H9 (cell line): ENCODE measurements at regions not wholly inside any gene's neighbourhood (a gene's known extent, or its start where the extent isn't known, plus 50 kb on each side); places are given as distances from the start of the nearest gene placed in this dataset.

Experiments
- DNase-seq: peaks from one replicate; pipeline ENCODE4 v3.0.0-alpha.2; 2017
- H2AFZ ChIP-seq: one replicate; pipeline ENCODE4 v1.6.1; 2013; ENCODE audit warnings: mild to moderate bottlenecking, low read length, control low read depth, moderate library complexity
- H2AK5ac ChIP-seq: 2 replicates; pipeline ENCODE4 v1.6.1; 2013; ENCODE audit warnings: low read length, control low read depth, mixed read lengths; ENCODE audit not compliant: insufficient read length
- H2BK120ac ChIP-seq: one replicate; pipeline ENCODE4 v1.6.1; 2013; ENCODE audit warnings: low read depth, mild to moderate bottlenecking, low read length, control low read depth, inconsistent platforms; ENCODE audit not compliant: poor library complexity, severe bottlenecking
- H2BK12ac ChIP-seq: 2 replicates; pipeline ENCODE4 v1.6.1; 2013; ENCODE audit warnings: low read length, control low read depth, mixed read lengths, low read depth; ENCODE audit not compliant: insufficient read length
- H2BK15ac ChIP-seq: 2 replicates; pipeline ENCODE4 v1.6.1; 2013; ENCODE audit warnings: low read depth, low read length, control low read depth
- H2BK20ac ChIP-seq: one replicate; pipeline ENCODE4 v1.6.1; 2013; ENCODE audit warnings: low read depth, mild to moderate bottlenecking, low read length, control low read depth, inconsistent platforms; ENCODE audit not compliant: poor library complexity, severe bottlenecking
- H2BK5ac ChIP-seq: 2 replicates; pipeline ENCODE4 v1.6.1; 2013; ENCODE audit warnings: low read length, control low read depth, mixed read lengths; ENCODE audit not compliant: insufficient read length
- H3K14ac ChIP-seq: 2 replicates; pipeline ENCODE4 v1.6.1; 2013; ENCODE audit warnings: low read length, control low read depth; ENCODE audit not compliant: insufficient read depth
- H3K18ac ChIP-seq: 2 replicates; pipeline ENCODE4 v1.6.1; 2013; ENCODE audit warnings: low read depth, mild to moderate bottlenecking, mixed read lengths, low read length, control low read depth; ENCODE audit not compliant: insufficient read length
- H3K23ac ChIP-seq: 2 replicates; pipeline ENCODE4 v1.6.1; 2013; ENCODE audit warnings: low read length, control low read depth, mixed read lengths, low read depth; ENCODE audit not compliant: insufficient read length
- H3K23me2 ChIP-seq: 2 replicates; pipeline ENCODE4 v1.6.1; 2013; ENCODE audit warnings: low read depth, mild to moderate bottlenecking, mixed read lengths, low read length, control low read depth; ENCODE audit not compliant: insufficient read length, poor library complexity, severe bottlenecking
- H3K27ac ChIP-seq: 2 replicates; pipeline ENCODE4 v1.5.1; 2013; ENCODE audit warnings: low read length, control low read depth, mixed read lengths, low read depth; ENCODE audit not compliant: insufficient read length
- H3K27me3 ChIP-seq: 2 replicates; pipeline ENCODE4 v1.6.1; 2013; ENCODE audit warnings: low read length, control low read depth, inconsistent platforms; ENCODE audit not compliant: insufficient read depth
- H3K4ac ChIP-seq: 2 replicates; pipeline ENCODE4 v1.6.1; 2013; ENCODE audit warnings: low read depth, mild to moderate bottlenecking, control low read depth, inconsistent platforms, low read length, moderate library complexity
- H3K4me1 ChIP-seq: 2 replicates; pipeline ENCODE4 v1.6.1; 2013; ENCODE audit warnings: low read length, control low read depth, inconsistent platforms; ENCODE audit not compliant: insufficient read depth
- H3K4me2 ChIP-seq: 2 replicates; pipeline ENCODE4 v1.6.1; 2013; ENCODE audit warnings: low read length, control low read depth, mixed read lengths; ENCODE audit not compliant: insufficient read length, insufficient read depth
- H3K56ac ChIP-seq: 2 replicates; pipeline ENCODE4 v1.6.1; 2013; ENCODE audit warnings: low read depth, mild to moderate bottlenecking, mixed read lengths, low read length, control low read depth; ENCODE audit not compliant: insufficient read length
- H3K79me1 ChIP-seq: 2 replicates; pipeline ENCODE4 v1.6.1; 2013; ENCODE audit warnings: low read depth, mild to moderate bottlenecking, moderate library complexity, low read length, control low read depth, inconsistent platforms; ENCODE audit not compliant: insufficient read depth, poor library complexity, severe bottlenecking
- H3K79me2 ChIP-seq: 2 replicates; pipeline ENCODE4 v1.6.1; 2013; ENCODE audit warnings: low read length, control low read depth, inconsistent platforms; ENCODE audit not compliant: insufficient read depth
- H3K9ac ChIP-seq: 2 replicates; pipeline ENCODE4 v1.6.1; 2013; ENCODE audit warnings: low read length, control low read depth, mixed read lengths; ENCODE audit not compliant: insufficient read length; ENCODE audit errors: extremely low read depth
- H3K9me3 ChIP-seq: one replicate; pipeline ENCODE4 v1.6.1; 2013; ENCODE audit warnings: low read depth, low read length, inconsistent platforms; ENCODE audit not compliant: control insufficient read depth
- H3T11ph ChIP-seq: one replicate; pipeline ENCODE4 v1.6.1; 2013; ENCODE audit warnings: mild to moderate bottlenecking, low read length, control low read depth, inconsistent platforms
- H4K20me1 ChIP-seq: one replicate; pipeline ENCODE4 v1.6.1; 2013; ENCODE audit not compliant: control insufficient read depth, insufficient read length, insufficient read depth
- H4K5ac ChIP-seq: 2 replicates; pipeline ENCODE4 v1.6.1; 2013; ENCODE audit warnings: low read depth, mild to moderate bottlenecking, mixed read lengths, low read length, control low read depth; ENCODE audit not compliant: insufficient read length
- H4K8ac ChIP-seq: replicated peaks from 2 replicates; pipeline ENCODE4 v1.6.1; 2013; ENCODE audit warnings: low read length, control low read depth, mixed read lengths, low read depth; ENCODE audit not compliant: insufficient read length
- H4K91ac ChIP-seq: 2 replicates; pipeline ENCODE4 v1.6.1; 2013; ENCODE audit warnings: low read depth, mild to moderate bottlenecking, moderate library complexity, mixed read lengths, low read length, control low read depth; ENCODE audit not compliant: insufficient read length
- H3K27ac Mint-ChIP-seq, 3 experiments: 2 replicates in 2 of 3; 3 replicates in 1 of 3; pipeline ENCODE4 v1.8.0; 2020 to 2021; ENCODE audit warnings: mixed read lengths in 3 of 3, mild to moderate bottlenecking in 1 of 3, moderate library complexity in 1 of 3
- H3K27me3 Mint-ChIP-seq: 2 replicates; pipeline ENCODE4 v1.8.0; 2021; ENCODE audit warnings: low read depth, mild to moderate bottlenecking, moderate library complexity, mixed read lengths
- H3K36me3 Mint-ChIP-seq, 3 experiments: 2 replicates in 2 of 3; 3 replicates in 1 of 3; pipeline ENCODE4 v1.8.0; 2020 to 2021; ENCODE audit warnings: low read depth in 3 of 3, mixed read lengths in 3 of 3; ENCODE audit not compliant: insufficient read depth in 1 of 3
- H3K4me1 Mint-ChIP-seq, 2 experiments: 2 replicates each; pipeline ENCODE4 v1.8.0; 2020; ENCODE audit warnings: mixed read lengths in 2 of 2
- H3K4me3 Mint-ChIP-seq, 2 experiments: 2 replicates in 1 of 2; 3 replicates in 1 of 2; pipeline ENCODE4 v1.8.0; 2020 to 2021; ENCODE audit warnings: mild to moderate bottlenecking in 2 of 2, mixed read lengths in 2 of 2, moderate library complexity in 1 of 2
- H3K9me3 Mint-ChIP-seq, 2 experiments: 2 replicates in 1 of 2; 3 replicates in 1 of 2; pipeline ENCODE4 v1.8.0; 2020; ENCODE audit warnings: mild to moderate bottlenecking in 2 of 2, mixed read lengths in 2 of 2, moderate library complexity in 1 of 2
- WGBS: extraction: QIAGEN DNeasy Blood & Tissue Kit; methylation state at CpG from one replicate; pipeline ENCODE4 v1.1.7; 2013; ENCODE audit warnings: missing lambda C conversion rate, low lambda C conversion rate, mixed read lengths; ENCODE audit not compliant: insufficient read length; ENCODE audit errors: extremely low coverage; 5-methylcytosine and 5-hydroxymethylcytosine counted together
- TF ChIP-seq, protein P1 (sequence below): fragments of 200-600 bp; sonication (generic); conservative IDR thresholded peaks from 3 replicates; pipeline ENCODE4 v1.8.0; 2021; ENCODE audit warnings: antibody characterized with exemption, mild to moderate bottlenecking

DNA sequence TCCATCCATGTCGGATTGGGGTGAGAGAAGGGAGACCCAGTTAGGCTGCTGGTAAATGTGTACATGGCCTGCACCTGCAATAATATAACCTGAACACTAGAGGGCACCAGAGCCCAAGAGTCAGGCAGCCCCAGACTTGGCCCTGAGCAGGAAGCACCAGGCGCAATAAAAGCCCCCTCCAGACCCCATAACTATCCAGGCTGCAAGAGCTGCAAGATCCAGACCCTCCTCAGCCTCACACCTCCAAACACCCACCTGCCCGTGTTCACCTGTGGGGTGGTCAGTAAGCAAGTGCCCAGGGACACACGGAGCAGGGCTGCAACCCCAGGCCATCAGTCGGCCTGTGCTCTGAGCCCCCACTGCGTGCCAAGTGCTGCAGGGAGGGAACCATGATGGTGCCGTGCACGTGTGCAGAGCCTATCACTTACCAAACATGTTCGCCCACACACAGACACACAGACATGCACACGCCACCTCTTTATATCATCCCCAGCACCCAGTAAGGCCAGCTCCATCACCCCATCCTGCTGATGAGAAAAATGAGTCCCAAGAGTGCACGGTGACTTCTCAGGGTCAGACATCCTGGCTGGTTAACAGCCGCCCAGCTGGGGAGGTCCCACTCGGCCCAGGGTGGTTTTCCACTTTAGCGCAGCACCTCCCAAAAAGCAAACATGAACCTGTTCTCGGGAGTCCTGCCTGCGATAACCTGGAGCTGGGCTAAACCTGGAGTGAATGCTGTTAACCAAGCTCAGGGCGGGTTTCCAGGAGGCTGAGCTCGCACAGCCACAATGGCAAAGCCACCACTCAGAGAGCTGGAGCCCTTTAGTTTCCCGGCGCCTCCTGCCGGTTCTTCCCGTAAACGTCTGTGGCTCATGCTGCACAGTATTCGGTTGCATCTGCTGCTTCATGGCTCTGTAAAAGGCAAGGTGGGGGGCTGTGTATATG lies 439.8 kb downstream of the SOX9 start:
- DNase-seq, result peak; percentile 86
- TF ChIP-seq, protein P1, sequence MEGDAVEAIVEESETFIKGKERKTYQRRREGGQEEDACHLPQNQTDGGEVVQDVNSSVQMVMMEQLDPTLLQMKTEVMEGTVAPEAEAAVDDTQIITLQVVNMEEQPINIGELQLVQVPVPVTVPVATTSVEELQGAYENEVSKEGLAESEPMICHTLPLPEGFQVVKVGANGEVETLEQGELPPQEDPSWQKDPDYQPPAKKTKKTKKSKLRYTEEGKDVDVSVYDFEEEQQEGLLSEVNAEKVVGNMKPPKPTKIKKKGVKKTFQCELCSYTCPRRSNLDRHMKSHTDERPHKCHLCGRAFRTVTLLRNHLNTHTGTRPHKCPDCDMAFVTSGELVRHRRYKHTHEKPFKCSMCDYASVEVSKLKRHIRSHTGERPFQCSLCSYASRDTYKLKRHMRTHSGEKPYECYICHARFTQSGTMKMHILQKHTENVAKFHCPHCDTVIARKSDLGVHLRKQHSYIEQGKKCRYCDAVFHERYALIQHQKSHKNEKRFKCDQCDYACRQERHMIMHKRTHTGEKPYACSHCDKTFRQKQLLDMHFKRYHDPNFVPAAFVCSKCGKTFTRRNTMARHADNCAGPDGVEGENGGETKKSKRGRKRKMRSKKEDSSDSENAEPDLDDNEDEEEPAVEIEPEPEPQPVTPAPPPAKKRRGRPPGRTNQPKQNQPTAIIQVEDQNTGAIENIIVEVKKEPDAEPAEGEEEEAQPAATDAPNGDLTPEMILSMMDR, result peak; percentile 88
- Mint-ChIP-seq H3K4me3 (no peak overlapping the region), H3K27me3 (peaks cover 2% of the 10 kb centered on the region; the same call in 1 of the 2 replicates), H3K27ac (peak overlapping the region in 1 of 3 experiments; percentile 82; a peak in 1 of 7 replicates), H3K36me3 (no peaks in the 10 kb centered on the region), H3K9me3 (no peaks in the 10 kb centered on the region), H3K4me1 (peaks cover 5 to 7% of the 10 kb centered on the region in 2 experiments; a peak in 3 of 4 replicates)
- H3K9ac ChIP-seq, result no peak overlapping the region
- no peak overlapping the region for H3K23ac ChIP-seq
- H3K9me3 ChIP-seq, result no peaks in the 10 kb centered on the region
- no peak overlapping the region for H2AFZ ChIP-seq
- no peak overlapping the region for H2BK120ac ChIP-seq
- H2BK12ac ChIP-seq, result no peak overlapping the region
- H3K79me2 ChIP-seq, result no peaks in the 10 kb centered on the region
- no peak overlapping the region for H2BK15ac ChIP-seq
- no peak overlapping the region for H3K14ac ChIP-seq
- no peaks in the 10 kb centered on the region for H3K79me1 ChIP-seq
- H3K56ac ChIP-seq, result no peak overlapping the region
- H4K20me1 ChIP-seq, result no peaks in the 10 kb centered on the region
- H3K27ac ChIP-seq, result no peak overlapping the region
- H4K91ac ChIP-seq, result no peak overlapping the region
- WGBS, result no CpG with 5 or more reads among the region's 24 CpGs
- no peak overlapping the region for H2AK5ac ChIP-seq
- no peaks in the 10 kb centered on the region for H3K4me1 ChIP-seq
- no peak overlapping the region for H3K4me2 ChIP-seq
- no peak overlapping the region for H4K8ac ChIP-seq
- no peak overlapping the region for H4K5ac ChIP-seq
- no peak overlapping the region for H2BK5ac ChIP-seq
- no peak overlapping the region for H3T11ph ChIP-seq
- no peaks in the 10 kb centered on the region for H3K27me3 ChIP-seq
- no peak overlapping the region for H3K18ac ChIP-seq
- no peaks in the 10 kb centered on the region for H3K23me2 ChIP-seq
- no peak overlapping the region for H3K4ac ChIP-seq
- no peak overlapping the region for H2BK20ac ChIP-seq
